DOHH2 (cell line): ENCODE measurements at regions not wholly inside any gene's neighbourhood (a gene's known extent, or its start where the extent isn't known, plus 50 kb on each side); places are given as distances from the start of the nearest gene placed in this dataset.

Source experiments
- H3F3A ChIP-seq: fragments of 200-600 bp; sonication (generic), shearing (Covaris generic); 2 replicates; pipeline ENCODE4 v1.6.0; 2016; ENCODE audit warnings: antibody characterized with exemption, mild to moderate bottlenecking; ENCODE audit not compliant: control insufficient read depth, insufficient read depth
- H3K27ac ChIP-seq: fragments of 200-600 bp; sonication (generic); 2 replicates; pipeline ENCODE4 v1.5.1; 2014; ENCODE audit warnings: low read depth, mild to moderate bottlenecking, low read length, moderate library complexity
- H3K27me3 ChIP-seq: fragments of 200-600 bp; sonication (generic); 2 replicates; pipeline ENCODE4 v1.6.1; 2014; ENCODE audit warnings: mild to moderate bottlenecking, low read length, mixed read lengths; ENCODE audit not compliant: control insufficient read depth
- H3K36me3 ChIP-seq: fragments of 200-600 bp; sonication (generic); 2 replicates; pipeline ENCODE4 v1.6.1; 2014; ENCODE audit warnings: mild to moderate bottlenecking, low read length, moderate library complexity, mixed read lengths; ENCODE audit not compliant: control insufficient read depth
- H3K4me1 ChIP-seq: fragments of 200-600 bp; sonication (generic); 2 replicates; pipeline ENCODE4 v1.6.1; 2014; ENCODE audit warnings: mild to moderate bottlenecking, low read length, mixed read lengths; ENCODE audit not compliant: control insufficient read depth
- H3K4me2 ChIP-seq: fragments of 200-600 bp; sonication (generic); 2 replicates; pipeline ENCODE4 v1.6.0; 2014; ENCODE audit warnings: mild to moderate bottlenecking, low read length, moderate library complexity
- H3K4me3 ChIP-seq: fragments of 200-600 bp; sonication (generic); 2 replicates; pipeline ENCODE4 v1.5.1; 2014; ENCODE audit warnings: mild to moderate bottlenecking, low read length, mixed read lengths
- H3K79me2 ChIP-seq: fragments of 200-600 bp; sonication (generic); 2 replicates; pipeline ENCODE4 v1.6.1; 2014; ENCODE audit warnings: mild to moderate bottlenecking, low read length, mixed read lengths; ENCODE audit not compliant: control insufficient read depth
- H3K9me2 ChIP-seq: fragments of 200-600 bp; sonication (generic); replicated peaks from 2 replicates; pipeline ENCODE4 v1.6.1; 2014; ENCODE audit warnings: mild to moderate bottlenecking, low read length, mixed read lengths; ENCODE audit not compliant: control insufficient read depth
- H3K9me3 ChIP-seq: fragments of 200-600 bp; sonication (generic); 2 replicates; pipeline ENCODE4 v1.6.1; 2014; ENCODE audit warnings: antibody characterized with exemption, low read length, mixed read lengths; ENCODE audit not compliant: control insufficient read depth, insufficient read depth
- H4K20me1 ChIP-seq: fragments of 200-600 bp; sonication (generic); 2 replicates; pipeline ENCODE4 v1.6.0; 2014; ENCODE audit warnings: low read depth, mild to moderate bottlenecking, antibody characterized with exemption, low read length, moderate library complexity; ENCODE audit not compliant: control insufficient read depth, insufficient read depth
- EZH2phosphoT487 ChIP-seq: fragments of 200-600 bp; sonication (generic); IDR thresholded peaks from 2 replicates; pipeline ENCODE4 v1.6.1; 2017; ENCODE audit warnings: borderline replicate concordance, mild to moderate bottlenecking, antibody characterized with exemption, low read length, moderate library complexity, mixed read lengths
- TF ChIP-seq, protein P1 (sequence below): fragments of 200-600 bp; sonication (generic); IDR thresholded peaks from one replicate; pipeline ENCODE4 v1.5.1; 2014; ENCODE audit warnings: antibody characterized with exemption, mild to moderate bottlenecking, low read depth, low read length; ENCODE audit not compliant: poor library complexity, severe bottlenecking

DNA sequence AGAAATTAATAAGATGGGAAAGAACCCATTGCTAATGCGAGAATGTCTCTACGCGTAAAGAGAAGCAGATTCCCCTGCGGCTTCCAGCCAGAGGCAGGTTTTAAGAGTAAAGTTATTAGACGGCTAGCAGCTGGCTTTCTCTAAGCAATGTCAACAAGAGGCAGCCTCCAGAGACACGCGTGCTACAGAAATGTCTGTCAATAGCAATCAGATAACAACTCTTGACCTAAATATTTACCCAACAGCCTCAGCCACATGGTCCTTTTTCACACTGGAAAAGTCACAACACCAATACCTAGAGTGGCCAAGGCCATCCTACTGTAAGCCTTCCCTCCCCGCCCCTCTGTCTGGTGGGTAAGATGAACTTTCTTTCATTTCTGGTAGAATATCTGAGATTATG is 146.0 kb upstream of the SFSWAP start:
- H4K20me1 ChIP-seq, result no peaks in the 10 kb centered on the region
- H3K4me2 ChIP-seq, result no peak overlapping the region
- H3K27me3 ChIP-seq, result no peaks in the 10 kb centered on the region
- no peaks in the 10 kb centered on the region for H3F3A ChIP-seq
- H3K36me3 ChIP-seq, result no peaks in the 10 kb centered on the region
- no peaks in the 10 kb centered on the region for H3K79me2 ChIP-seq
- H3K4me1 ChIP-seq, result no peaks in the 10 kb centered on the region
- H3K27ac ChIP-seq, result no peak overlapping the region
- no peaks in the 10 kb centered on the region for H3K9me2 ChIP-seq
- TF ChIP-seq, protein P1, sequence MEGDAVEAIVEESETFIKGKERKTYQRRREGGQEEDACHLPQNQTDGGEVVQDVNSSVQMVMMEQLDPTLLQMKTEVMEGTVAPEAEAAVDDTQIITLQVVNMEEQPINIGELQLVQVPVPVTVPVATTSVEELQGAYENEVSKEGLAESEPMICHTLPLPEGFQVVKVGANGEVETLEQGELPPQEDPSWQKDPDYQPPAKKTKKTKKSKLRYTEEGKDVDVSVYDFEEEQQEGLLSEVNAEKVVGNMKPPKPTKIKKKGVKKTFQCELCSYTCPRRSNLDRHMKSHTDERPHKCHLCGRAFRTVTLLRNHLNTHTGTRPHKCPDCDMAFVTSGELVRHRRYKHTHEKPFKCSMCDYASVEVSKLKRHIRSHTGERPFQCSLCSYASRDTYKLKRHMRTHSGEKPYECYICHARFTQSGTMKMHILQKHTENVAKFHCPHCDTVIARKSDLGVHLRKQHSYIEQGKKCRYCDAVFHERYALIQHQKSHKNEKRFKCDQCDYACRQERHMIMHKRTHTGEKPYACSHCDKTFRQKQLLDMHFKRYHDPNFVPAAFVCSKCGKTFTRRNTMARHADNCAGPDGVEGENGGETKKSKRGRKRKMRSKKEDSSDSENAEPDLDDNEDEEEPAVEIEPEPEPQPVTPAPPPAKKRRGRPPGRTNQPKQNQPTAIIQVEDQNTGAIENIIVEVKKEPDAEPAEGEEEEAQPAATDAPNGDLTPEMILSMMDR, result no peak
- H3K9me3 ChIP-seq, result no peaks in the 10 kb centered on the region
- no peak overlapping the region for H3K4me3 ChIP-seq

GRCh38 chr12:131565267-131566015 is 145.4 kb upstream of the SFSWAP start:
- H4K20me1 ChIP-seq, result no peaks in the 10 kb centered on the region

DNA sequence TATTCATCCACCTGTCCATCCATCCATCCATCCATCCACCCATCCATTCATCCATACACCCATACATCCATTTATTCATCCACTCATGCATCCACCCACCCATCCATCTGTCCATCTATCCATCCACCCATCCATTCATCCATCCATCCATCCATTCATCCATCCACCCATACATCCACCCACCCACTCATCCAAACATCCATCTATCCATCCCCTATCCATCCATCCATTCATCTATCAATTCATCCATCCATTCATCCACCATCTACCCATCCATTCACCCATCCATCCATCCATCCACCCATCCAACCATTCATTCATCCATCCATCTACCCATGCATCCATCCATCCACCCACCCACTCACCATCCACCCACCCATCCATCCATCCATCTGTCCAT is 142.6 kb upstream of the SFSWAP start:
- Histone ChIP-seq H4K20me1 (no peaks in the 10 kb centered on the region), H3K4me3 (no peak overlapping the region), H3K27me3 (no peaks in the 10 kb centered on the region), H3K9me2 (no peaks in the 10 kb centered on the region), H3K4me2 (no peak overlapping the region), H3F3A (no peaks in the 10 kb centered on the region), H3K36me3 (no peaks in the 10 kb centered on the region), H3K27ac (no peak overlapping the region), H3K4me1 (no peaks in the 10 kb centered on the region), H3K79me2 (no peaks in the 10 kb centered on the region), H3K9me3 (no peaks in the 10 kb centered on the region)
- TF ChIP-seq EZH2phosphoT487, result no peak
- TF ChIP-seq, protein P1, result no peak

More at GRCh38 chr12:131565267-131566015, 145.4 kb upstream of the SFSWAP start:
- Histone ChIP-seq H3K79me2 (no peaks in the 10 kb centered on the region), H3K27ac (no peak overlapping the region), H3K27me3 (no peaks in the 10 kb centered on the region), H3K36me3 (no peaks in the 10 kb centered on the region), H3F3A (no peaks in the 10 kb centered on the region), H3K9me2 (no peaks in the 10 kb centered on the region), H3K4me3 (no peak overlapping the region), H3K4me1 (no peaks in the 10 kb centered on the region), H3K4me2 (no peak overlapping the region), H3K9me3 (no peaks in the 10 kb centered on the region)
- TF ChIP-seq EZH2phosphoT487, result no peak
- TF ChIP-seq, protein P1, result no peak
